ENCODE measurements at regions not wholly inside any gene's neighbourhood (a gene's known extent, or its start where the extent isn't known, plus 50 kb on each side); places are given as distances from the start of the nearest gene placed in this dataset.
"Not testable (repeated sequence)": the region's sequence is repeated elsewhere in the genome, so short reads cannot be mapped to it uniquely, and the experiment has no call there.

DNA sequence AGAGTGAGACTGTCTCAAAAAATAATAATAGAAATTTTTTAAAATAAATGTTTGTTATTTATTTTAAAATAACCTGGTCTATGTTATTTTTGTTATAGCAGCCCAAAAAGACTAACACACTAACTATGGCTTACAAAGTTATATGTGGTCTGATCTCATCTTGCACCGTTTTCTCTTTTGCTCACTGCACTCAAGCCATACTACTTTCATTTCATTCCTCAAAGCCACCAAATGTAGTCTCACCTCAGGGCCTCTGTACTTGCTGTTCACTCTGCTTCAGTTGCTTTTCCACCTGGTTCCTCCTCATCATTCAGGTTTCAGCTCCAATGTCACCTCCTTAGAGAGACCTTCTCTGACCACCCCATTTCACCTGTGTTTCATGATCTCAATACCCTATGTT, 55.2 kb upstream of the MDM1 start:
- TF ChIP-seq, protein P1, sequence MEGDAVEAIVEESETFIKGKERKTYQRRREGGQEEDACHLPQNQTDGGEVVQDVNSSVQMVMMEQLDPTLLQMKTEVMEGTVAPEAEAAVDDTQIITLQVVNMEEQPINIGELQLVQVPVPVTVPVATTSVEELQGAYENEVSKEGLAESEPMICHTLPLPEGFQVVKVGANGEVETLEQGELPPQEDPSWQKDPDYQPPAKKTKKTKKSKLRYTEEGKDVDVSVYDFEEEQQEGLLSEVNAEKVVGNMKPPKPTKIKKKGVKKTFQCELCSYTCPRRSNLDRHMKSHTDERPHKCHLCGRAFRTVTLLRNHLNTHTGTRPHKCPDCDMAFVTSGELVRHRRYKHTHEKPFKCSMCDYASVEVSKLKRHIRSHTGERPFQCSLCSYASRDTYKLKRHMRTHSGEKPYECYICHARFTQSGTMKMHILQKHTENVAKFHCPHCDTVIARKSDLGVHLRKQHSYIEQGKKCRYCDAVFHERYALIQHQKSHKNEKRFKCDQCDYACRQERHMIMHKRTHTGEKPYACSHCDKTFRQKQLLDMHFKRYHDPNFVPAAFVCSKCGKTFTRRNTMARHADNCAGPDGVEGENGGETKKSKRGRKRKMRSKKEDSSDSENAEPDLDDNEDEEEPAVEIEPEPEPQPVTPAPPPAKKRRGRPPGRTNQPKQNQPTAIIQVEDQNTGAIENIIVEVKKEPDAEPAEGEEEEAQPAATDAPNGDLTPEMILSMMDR (IDR thresholded peaks at IDR 0.05; ENCODE audit: control insufficient read depth, insufficient read depth, low read depth, low read length, missing control alignments), result no peak
- no peak for DNase-seq (ENCODE audit: low read depth)
- H3K4me3 ChIP-seq (ENCODE audit: control insufficient read depth, low read depth, low read length), result no peak overlapping the region

DNA sequence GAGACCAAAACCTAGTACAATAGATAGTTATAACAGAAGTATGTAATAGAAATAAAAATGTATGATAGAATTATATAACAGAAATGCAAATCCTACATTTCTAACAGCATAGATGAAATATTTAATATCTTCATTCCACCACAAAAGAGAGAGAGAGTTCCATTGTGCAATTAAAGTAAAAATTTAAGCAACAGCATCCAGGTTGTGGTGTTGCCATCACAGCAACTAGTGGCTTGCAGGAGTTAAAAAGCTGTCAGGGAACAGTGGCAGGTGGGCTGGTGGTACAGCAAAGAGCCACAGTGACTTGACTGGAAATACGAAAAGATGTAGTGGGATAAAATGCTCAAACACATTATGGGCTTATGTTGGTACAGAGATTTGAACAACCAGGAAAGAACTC, 57.1 kb upstream of the MDM1 start:
- no peak for DNase-seq (ENCODE audit: low read depth)
- TF ChIP-seq, protein P1 (IDR thresholded peaks at IDR 0.05; ENCODE audit: control insufficient read depth, insufficient read depth, low read depth, low read length, missing control alignments), result no peak
- H3K4me3 ChIP-seq (ENCODE audit: control insufficient read depth, low read depth, low read length), result no peak overlapping the region

DNA sequence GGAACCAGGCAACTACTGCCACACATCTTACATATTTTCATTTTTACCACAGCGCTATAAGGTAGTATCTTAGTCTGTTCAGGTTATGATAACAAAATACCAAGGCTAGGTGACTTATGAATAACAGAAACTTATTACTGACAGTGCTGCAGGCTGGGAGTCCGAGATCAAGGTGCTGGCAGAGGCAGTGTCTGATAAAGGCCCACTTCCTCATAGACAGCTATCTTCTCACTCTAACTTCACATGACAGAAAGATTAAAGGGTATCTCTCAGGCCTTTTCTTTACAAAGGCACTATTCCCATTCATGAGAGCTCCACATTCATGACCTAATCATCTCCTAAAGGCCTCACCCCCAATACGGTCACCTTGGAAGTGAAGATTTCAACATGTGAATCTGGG, 59.8 kb upstream of the MDM1 start:
- no peak overlapping the region for H3K4me3 ChIP-seq (ENCODE audit: control insufficient read depth, low read depth, low read length)
- no peak for DNase-seq (ENCODE audit: low read depth)
- TF ChIP-seq, protein P1 (IDR thresholded peaks at IDR 0.05; ENCODE audit: control insufficient read depth, insufficient read depth, low read depth, low read length, missing control alignments), result no peak

DNA sequence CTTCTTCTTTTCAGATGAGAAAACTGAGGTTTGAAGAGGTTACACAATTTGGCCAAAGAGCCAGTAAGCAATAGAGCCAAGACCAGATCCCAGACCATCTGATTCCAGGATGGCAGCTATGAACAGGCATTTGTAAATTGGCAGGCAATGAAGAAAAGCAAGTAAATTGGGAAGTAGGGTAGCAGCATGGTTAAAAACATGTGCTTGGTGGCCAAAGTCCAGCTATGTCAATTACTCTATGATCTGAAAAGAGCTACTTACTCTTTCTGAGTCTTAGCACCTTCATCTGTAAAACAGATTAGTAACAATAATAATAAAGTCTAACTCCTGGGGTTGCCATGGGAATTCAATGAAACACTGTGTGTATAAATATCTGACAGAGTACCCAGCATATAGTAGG, 60.2 kb upstream of the MDM1 start:
- TF ChIP-seq, protein P1 (IDR thresholded peaks at IDR 0.05; ENCODE audit: control insufficient read depth, insufficient read depth, low read depth, low read length, missing control alignments), result no peak
- DNase-seq (ENCODE audit: low read depth), result no peak
- H3K4me3 ChIP-seq (ENCODE audit: control insufficient read depth, low read depth, low read length), result no peak overlapping the region

DNA sequence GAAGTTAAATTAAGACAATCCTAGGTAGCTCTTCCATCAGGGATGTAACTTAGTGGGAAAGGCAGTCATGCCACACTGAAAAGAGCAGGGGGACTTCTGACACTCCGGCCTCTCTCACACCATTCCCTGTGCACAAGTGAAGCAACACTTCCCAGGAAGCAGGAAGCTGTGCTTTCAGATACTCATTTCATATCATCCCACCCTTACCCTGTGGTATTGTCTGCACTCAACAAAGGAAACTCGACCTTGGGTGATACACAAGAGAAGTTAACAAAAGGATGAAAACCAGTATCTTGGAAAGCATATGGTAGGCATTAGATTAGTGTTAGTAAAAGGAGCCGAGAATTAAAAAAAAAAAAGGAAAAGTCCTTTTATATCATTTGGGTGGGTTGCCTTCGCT, 61.3 kb upstream of the MDM1 start:
- TF ChIP-seq, protein P1 (IDR thresholded peaks at IDR 0.05; ENCODE audit: control insufficient read depth, insufficient read depth, low read depth, low read length, missing control alignments), result no peak
- no peak overlapping the region for H3K4me3 ChIP-seq (ENCODE audit: control insufficient read depth, low read depth, low read length)
- DNase-seq (ENCODE audit: low read depth), result no peak

DNA sequence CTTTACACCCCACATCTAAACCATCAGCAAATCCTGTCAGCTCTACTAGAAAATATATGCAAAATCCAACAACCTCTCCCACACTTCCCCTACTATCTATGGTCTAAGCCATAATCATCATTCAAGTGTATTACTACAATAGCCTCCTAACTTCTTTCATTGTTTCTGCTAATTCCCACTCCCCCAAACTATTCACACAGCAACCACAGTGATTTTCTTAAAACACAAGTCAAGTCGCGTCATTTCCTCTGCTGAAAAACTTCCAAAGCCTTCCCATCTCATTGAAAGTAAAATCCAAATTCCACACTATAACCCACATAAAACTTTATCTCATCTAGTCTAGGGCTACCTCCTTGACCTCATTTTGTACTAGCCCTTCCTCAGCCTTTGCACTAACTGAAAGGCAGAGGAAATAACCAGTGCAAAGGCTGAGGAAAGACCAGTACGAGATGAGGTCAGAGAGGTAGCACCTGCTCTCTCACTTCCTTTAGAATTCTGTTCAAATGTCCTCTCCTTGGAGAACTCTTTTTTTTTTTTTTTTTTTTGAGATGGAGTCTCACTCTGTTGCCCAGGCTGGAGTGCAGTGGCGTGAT, 65.5 kb upstream of the MDM1 start:
- TF ChIP-seq, protein P1 (IDR thresholded peaks at IDR 0.05; ENCODE audit: control insufficient read depth, insufficient read depth, low read depth, low read length, missing control alignments), result no peak
- DNase-seq (ENCODE audit: low read depth), result no peak
- no peak overlapping the region for H3K4me3 ChIP-seq (ENCODE audit: control insufficient read depth, low read depth, low read length)

DNA sequence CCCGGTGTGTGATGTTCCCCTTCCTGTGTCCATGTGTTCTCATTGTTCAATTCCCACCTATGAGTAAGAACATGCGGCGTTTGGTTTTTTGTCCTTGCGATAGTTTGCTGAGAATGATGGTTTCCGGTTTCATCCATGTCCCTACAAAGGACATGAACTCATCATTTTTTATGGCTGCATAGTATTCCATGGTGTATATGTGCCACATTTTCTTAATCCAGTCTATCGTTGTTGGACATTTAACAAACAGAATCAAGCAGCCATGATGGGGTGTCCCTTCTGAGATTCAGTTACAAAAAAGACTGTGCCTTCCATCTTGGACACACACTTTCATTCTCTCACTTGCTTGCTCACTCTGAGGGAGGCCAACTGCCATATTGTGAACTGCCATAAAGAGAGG, 66.5 kb upstream of the MDM1 start:
- DNase-seq (ENCODE audit: low read depth); H3K4me3 ChIP-seq (ENCODE audit: control insufficient read depth, low read depth, low read length): not testable (repeated sequence)
